GM18498 (cell line): ENCODE measurements at regions not wholly inside any gene's neighbourhood (a gene's known extent, or its start where the extent isn't known, plus 50 kb on each side); places are given as distances from the start of the nearest gene placed in this dataset.
"Not testable (repeated sequence)": the region's sequence is repeated elsewhere in the genome, so short reads cannot be mapped to it uniquely, and the experiment has no call there.

Source experiments
- ATAC-seq: cut with Tn5 transposase; IDR thresholded peaks from one replicate; pipeline ENCODE4 v1.9.1; 2021; ENCODE audit warnings: mild to moderate bottlenecking, moderate library complexity; ENCODE audit not compliant: unreplicated experiment

- ATAC-seq: no peak
Observed at GRCh38 chr9:115765060-115765459, 388.5 kb upstream of the PAPPA start.

GRCh38 chr9:115766370-115766955, 387.1 kb upstream of the PAPPA start:
- no peak for ATAC-seq

- ATAC-seq: no peak
Observed at GRCh38 chr9:115770521-115770920, 383.1 kb upstream of the PAPPA start.

- no peak for ATAC-seq
Observed at GRCh38 chr9:115775659-115776058, 377.9 kb upstream of the PAPPA start.

GRCh38 chr9:115777610-115778009, 376.0 kb upstream of the PAPPA start:
- no peak for ATAC-seq

GRCh38 chr9:115781070-115781736, 372.4 kb upstream of the PAPPA start:
- no peak for ATAC-seq

GRCh38 chr9:115786321-115786720, 367.3 kb upstream of the PAPPA start:
- no peak for ATAC-seq

GRCh38 chr9:115790520-115790919, 363.1 kb upstream of the PAPPA start:
- ATAC-seq: no peak

- no peak for ATAC-seq
Observed at GRCh38 chr9:115794921-115795475, 358.6 kb upstream of the PAPPA start.

- no peak for ATAC-seq
Observed at GRCh38 chr9:115799734-115800133, 353.9 kb upstream of the PAPPA start.

- no peak for ATAC-seq
Observed at GRCh38 chr9:115804206-115804605, 349.4 kb upstream of the PAPPA start.

- no peak for ATAC-seq
Observed at GRCh38 chr9:115808108-115808507, 345.5 kb upstream of the PAPPA start.

GRCh38 chr9:115808695-115809094, 344.9 kb upstream of the PAPPA start:
- ATAC-seq: no peak

GRCh38 chr9:115810166-115810565, 343.4 kb upstream of the PAPPA start:
- no peak for ATAC-seq

GRCh38 chr9:115814081-115814480, 339.5 kb upstream of the PAPPA start:
- ATAC-seq: no peak

GRCh38 chr9:115815786-115816185, 337.8 kb upstream of the PAPPA start:
- ATAC-seq: no peak

GRCh38 chr9:115818651-115819050, 334.9 kb upstream of the PAPPA start:
- ATAC-seq: not testable (repeated sequence)

- no peak for ATAC-seq
Observed at GRCh38 chr9:115832031-115832430, 321.6 kb upstream of the PAPPA start.

GRCh38 chr9:115837618-115838017, 316.0 kb upstream of the PAPPA start:
- no peak for ATAC-seq

- no peak for ATAC-seq
Observed at GRCh38 chr9:115838417-115838816, 315.2 kb upstream of the PAPPA start.

GRCh38 chr9:115844433-115844832, 309.2 kb upstream of the PAPPA start:
- ATAC-seq: not testable (repeated sequence)

GRCh38 chr9:115845648-115846312, 307.8 kb upstream of the PAPPA start:
- no peak for ATAC-seq
